IMR-90 (cell line): ENCODE measurements at regions not wholly inside any gene's neighbourhood (a gene's known extent, or its start where the extent isn't known, plus 50 kb on each side); places are given as distances from the start of the nearest gene placed in this dataset.

Experiments
- CEBPB ChIP-seq: IDR thresholded peaks from 2 replicates; pipeline ENCODE4 v1.6.1; 2012; ENCODE audit warnings: low read depth, low read length, improper control_type of control experiment
- CHD1 ChIP-seq: IDR thresholded peaks from 2 replicates; pipeline ENCODE4 v1.6.1; 2012; ENCODE audit warnings: low read depth, low read length, improper control_type of control experiment
- CTCF ChIP-seq: conservative IDR thresholded peaks from 2 replicates; pipeline ENCODE4 v1.5.1; 2012; ENCODE audit warnings: mild to moderate bottlenecking, low read depth, low read length, improper control_type of control experiment
- FOS ChIP-seq: fragments of 150-350 bp; IDR thresholded peaks from 2 replicates; pipeline ENCODE4 v1.6.1; 2016; ENCODE audit warnings: low read depth, low read length
- NFE2L2 ChIP-seq: fragments of 150-350 bp; IDR thresholded peaks from 2 replicates; pipeline ENCODE4 v1.6.1; 2016; ENCODE audit warnings: low read depth, mild to moderate bottlenecking, low read length
- POLR2A ChIP-seq: IDR thresholded peaks from 2 replicates; pipeline ENCODE4 v1.6.1; 2012; ENCODE audit warnings: mild to moderate bottlenecking, low read depth, low read length

GRCh38 chr4:153113061-153113837 is 91.0 kb upstream of the TRIM2 start:
- TF ChIP-seq CTCF (no peak), FOS (no peak), CEBPB (no peak), POLR2A (no peak), CHD1 (no peak), NFE2L2 (no peak)
